ENCODE measurements at regions not wholly inside any gene's neighbourhood (a gene's known extent, or its start where the extent isn't known, plus 50 kb on each side); places are given as distances from the start of the nearest gene placed in this dataset.

DNA sequence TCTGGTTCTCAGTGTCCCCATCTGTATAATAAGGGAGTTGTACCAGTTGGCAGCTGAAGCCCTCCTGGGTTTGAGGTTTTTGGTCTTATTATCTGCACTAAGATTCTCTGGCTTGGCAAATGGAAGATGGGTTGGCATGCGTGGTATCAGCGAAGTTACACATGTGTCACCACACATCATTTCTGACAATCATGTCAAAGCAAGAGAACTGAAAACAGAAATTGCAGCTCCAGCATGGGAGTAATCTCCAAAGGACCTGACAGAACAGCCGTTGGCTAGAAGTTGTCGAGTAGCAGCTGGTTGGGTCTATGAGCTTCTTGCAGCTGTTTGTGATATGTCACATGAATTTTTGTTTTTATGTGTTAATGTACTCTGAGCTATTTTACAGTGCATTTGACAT lies 317.4 kb downstream of the SLC4A3 start:
- no peak for TF ChIP-seq CTCF (conservative IDR thresholded peaks at IDR 0.05)
- no peak overlapping the region for H3K14ac ChIP-seq (ENCODE audit: insufficient read depth, low read length)
- no peaks in the 10 kb centered on the region for H3K27me3 ChIP-seq (ENCODE audit: insufficient read depth, low read length)
- H3K79me2 ChIP-seq (ENCODE audit: insufficient read depth, low read length) = no peaks in the 10 kb centered on the region
- H3K9me3 ChIP-seq (ENCODE audit: control insufficient read depth, low read depth, low read length) = no peaks in the 10 kb centered on the region
- no peak overlapping the region for H2BK20ac ChIP-seq (ENCODE audit: low read depth, low read length, poor library complexity, severe bottlenecking)
- peaks cover 3 to 11% of the 10 kb centered on the region in 2 experiments for H3K4me1 Mint-ChIP-seq
- H3T11ph ChIP-seq (ENCODE audit: low read length) = no peak overlapping the region
- H3K79me1 ChIP-seq (ENCODE audit: insufficient read depth, low read depth, low read length, poor library complexity, severe bottlenecking) = no peaks in the 10 kb centered on the region
- H3K27me3 Mint-ChIP-seq (ENCODE audit: low read depth) = no peaks in the 10 kb centered on the region; the same call in none of the 2 replicates
- WGBS (ENCODE audit: extremely low coverage, insufficient read length, low lambda C conversion rate) = no CpG with 5 or more reads among the region's 4 CpGs
- no peak overlapping the region for H2BK120ac ChIP-seq (ENCODE audit: low read depth, low read length, poor library complexity, severe bottlenecking)
- H3K56ac ChIP-seq (ENCODE audit: insufficient read length, low read depth, low read length) = no peak overlapping the region
- H2AFZ ChIP-seq (ENCODE audit: low read length) = no peak overlapping the region
- H4K91ac ChIP-seq (ENCODE audit: insufficient read length, low read depth, low read length) = no peak overlapping the region
- no peak overlapping the region for H3K9ac ChIP-seq (ENCODE audit: extremely low read depth, insufficient read length, low read length)
- H3K23me2 ChIP-seq (ENCODE audit: insufficient read length, low read depth, low read length, poor library complexity, severe bottlenecking) = no peaks in the 10 kb centered on the region
- H3K27ac Mint-ChIP-seq = no peak overlapping the region
- no peak overlapping the region for H3K4me2 ChIP-seq (ENCODE audit: insufficient read depth, insufficient read length, low read length)
- H4K20me1 ChIP-seq (ENCODE audit: control insufficient read depth, insufficient read depth, insufficient read length) = no peaks in the 10 kb centered on the region
- no peak overlapping the region for H3K23ac ChIP-seq (ENCODE audit: insufficient read length, low read depth, low read length)
- H3K4me3 Mint-ChIP-seq = no peak overlapping the region
- H3K4me1 ChIP-seq (ENCODE audit: insufficient read depth, low read length) = no peaks in the 10 kb centered on the region
- DNase-seq = no peak
- H3K27ac ChIP-seq (ENCODE audit: insufficient read length, low read depth, low read length) = no peak overlapping the region
- H3K36me3 Mint-ChIP-seq (ENCODE audit: insufficient read depth in 1 of 3, low read depth in 3 of 3) = no peaks in the 10 kb centered on the region
- H2BK5ac ChIP-seq (ENCODE audit: insufficient read length, low read length) = no peak overlapping the region
- H2BK12ac ChIP-seq (ENCODE audit: insufficient read length, low read depth, low read length) = no peak overlapping the region
- H3K4ac ChIP-seq (ENCODE audit: low read depth, low read length) = no peak overlapping the region
- H3K18ac ChIP-seq (ENCODE audit: insufficient read length, low read depth, low read length) = no peak overlapping the region
- H2AK5ac ChIP-seq (ENCODE audit: insufficient read length, low read length) = no peak overlapping the region
- no peak overlapping the region for H4K5ac ChIP-seq (ENCODE audit: insufficient read length, low read depth, low read length)
- H2BK15ac ChIP-seq (ENCODE audit: low read depth, low read length) = no peak overlapping the region
- H4K8ac ChIP-seq (replicated peaks; ENCODE audit: insufficient read length, low read depth, low read length) = no peak overlapping the region
- H3K9me3 Mint-ChIP-seq = no peaks in the 10 kb centered on the region
